Upper lobe of right lung (tissue), 1 donor: ENCODE measurements at regions not wholly inside any gene's neighbourhood (a gene's known extent, or its start where the extent isn't known, plus 50 kb on each side); places are given as distances from the start of the nearest gene placed in this dataset.

Source experiments
- ATAC-seq: fragments of 200-7000 bp; cut with Tn5 transposase; one replicate; pipeline ENCODE4 v1.9.1; 2020; ENCODE audit warnings: mild to moderate bottlenecking, moderate library complexity
- DNase-seq: peaks from one replicate; pipeline ENCODE4 v3.0.0-alpha.2; 2020
- H3K27ac ChIP-seq: fragments of 200-600 bp; one replicate; pipeline ENCODE4 v1.8.0; 2022
- H3K27me3 ChIP-seq: fragments of 200-600 bp; one replicate; pipeline ENCODE4 v1.8.0; 2022; ENCODE audit warnings: mild to moderate bottlenecking
- H3K36me3 ChIP-seq: fragments of 200-600 bp; one replicate; pipeline ENCODE4 v1.8.0; 2022
- H3K4me1 ChIP-seq: fragments of 200-600 bp; one replicate; pipeline ENCODE4 v1.8.0; 2022
- H3K4me3 ChIP-seq: fragments of 200-600 bp; one replicate; pipeline ENCODE4 v1.8.0; 2022; ENCODE audit warnings: mild to moderate bottlenecking
- H3K9me3 ChIP-seq: fragments of 200-600 bp; one replicate; pipeline ENCODE4 v1.8.0; 2022
- intact Hi-C: fragments of 100-400 bp; cut with DNase I; formaldehyde crosslinking; loops from one replicate; pipeline ENCODE4 v1.11.0; 2022
- TF ChIP-seq, protein P1 (sequence below): fragments of 200-600 bp; IDR thresholded peaks from one replicate; pipeline ENCODE4 v1.8.0; 2022; ENCODE audit warnings: antibody characterized with exemption
- donor health status: DM: no; HTN: yes; CAD: no; lungs with severe emphysema.

DNA sequence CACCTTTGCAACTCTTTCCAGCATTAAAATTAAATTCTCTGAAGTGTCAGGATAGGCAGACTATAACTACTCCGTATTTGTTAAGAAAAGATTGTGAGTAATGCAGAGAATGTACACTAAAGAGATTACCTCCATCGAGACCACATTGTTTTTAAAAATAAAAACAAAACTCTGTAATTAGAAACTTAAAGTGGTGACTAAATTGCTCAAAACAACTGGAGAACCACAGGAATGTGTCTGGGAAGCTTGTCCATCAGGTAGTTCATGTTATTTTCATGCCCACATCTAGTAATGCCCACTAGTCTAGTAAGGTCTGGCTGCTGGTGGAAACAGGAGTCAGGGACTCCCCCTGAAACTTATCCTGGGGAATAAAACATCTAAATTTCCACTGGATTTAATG is 103.0 kb upstream of the FOXQ1 start:
- Histone ChIP-seq H3K27me3 (no peaks in the 10 kb centered on the region), H3K27ac (no peak overlapping the region), H3K4me3 (no peak overlapping the region), H3K36me3 (no peaks in the 10 kb centered on the region), H3K4me1 (no peaks in the 10 kb centered on the region), H3K9me3 (no peaks in the 10 kb centered on the region)
- no peak for DNase-seq
- TF ChIP-seq, protein P1, sequence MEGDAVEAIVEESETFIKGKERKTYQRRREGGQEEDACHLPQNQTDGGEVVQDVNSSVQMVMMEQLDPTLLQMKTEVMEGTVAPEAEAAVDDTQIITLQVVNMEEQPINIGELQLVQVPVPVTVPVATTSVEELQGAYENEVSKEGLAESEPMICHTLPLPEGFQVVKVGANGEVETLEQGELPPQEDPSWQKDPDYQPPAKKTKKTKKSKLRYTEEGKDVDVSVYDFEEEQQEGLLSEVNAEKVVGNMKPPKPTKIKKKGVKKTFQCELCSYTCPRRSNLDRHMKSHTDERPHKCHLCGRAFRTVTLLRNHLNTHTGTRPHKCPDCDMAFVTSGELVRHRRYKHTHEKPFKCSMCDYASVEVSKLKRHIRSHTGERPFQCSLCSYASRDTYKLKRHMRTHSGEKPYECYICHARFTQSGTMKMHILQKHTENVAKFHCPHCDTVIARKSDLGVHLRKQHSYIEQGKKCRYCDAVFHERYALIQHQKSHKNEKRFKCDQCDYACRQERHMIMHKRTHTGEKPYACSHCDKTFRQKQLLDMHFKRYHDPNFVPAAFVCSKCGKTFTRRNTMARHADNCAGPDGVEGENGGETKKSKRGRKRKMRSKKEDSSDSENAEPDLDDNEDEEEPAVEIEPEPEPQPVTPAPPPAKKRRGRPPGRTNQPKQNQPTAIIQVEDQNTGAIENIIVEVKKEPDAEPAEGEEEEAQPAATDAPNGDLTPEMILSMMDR = no peak
- ATAC-seq = no peak
- intact Hi-C loops = no loop called here

DNA sequence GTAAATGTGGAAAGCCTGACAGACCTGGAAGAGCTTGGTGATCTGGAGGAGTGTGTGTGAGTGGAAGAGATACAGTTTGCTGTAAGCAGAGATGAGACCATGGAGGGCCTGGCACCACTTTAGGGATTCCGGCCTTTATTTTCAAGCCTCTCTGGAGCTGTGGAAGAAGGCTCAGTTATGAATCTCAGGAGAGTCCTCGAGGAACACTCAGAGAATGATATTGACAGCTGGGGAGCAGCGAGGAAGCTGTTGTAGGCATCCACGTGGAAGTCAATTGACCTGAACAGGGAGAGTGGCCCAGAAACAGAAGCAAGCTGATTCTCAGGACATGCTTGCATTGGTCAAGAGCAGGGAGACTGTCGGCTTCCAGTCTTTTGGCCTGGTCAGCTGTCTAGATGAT is 108.4 kb upstream of the FOXQ1 start:
- H3K27me3 ChIP-seq = no peaks in the 10 kb centered on the region
- H3K36me3 ChIP-seq = no peaks in the 10 kb centered on the region
- no peaks in the 10 kb centered on the region for H3K4me1 ChIP-seq
- H3K4me3 ChIP-seq = no peak overlapping the region
- no peak overlapping the region for H3K27ac ChIP-seq
- TF ChIP-seq, protein P1 = no peak
- no peaks in the 10 kb centered on the region for H3K9me3 ChIP-seq
- DNase-seq (no peak), ATAC-seq (no peak)
- intact Hi-C loops = no loop called here

DNA sequence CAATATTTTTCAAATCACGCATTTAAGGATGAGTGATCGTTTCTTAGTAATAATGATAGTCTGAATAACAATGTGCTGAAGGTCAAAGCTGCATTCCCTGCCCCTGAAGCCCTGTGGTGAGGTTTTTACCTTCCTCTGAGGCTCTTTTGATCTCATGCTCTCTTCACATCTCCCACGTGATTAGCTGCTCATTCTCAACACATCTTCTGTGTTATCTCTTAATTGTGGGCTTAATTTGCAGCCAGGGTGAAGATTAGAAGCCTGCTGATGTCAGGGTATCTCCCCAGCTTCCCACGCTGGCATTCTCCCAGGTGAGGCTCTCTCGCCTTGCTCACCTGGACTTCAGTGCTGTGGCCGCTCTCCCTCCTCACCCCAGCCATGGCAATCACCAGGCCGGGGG is 109.7 kb upstream of the FOXQ1 start:
- intact Hi-C loops = no loop called here
- H3K27ac ChIP-seq = no peak overlapping the region
- no peaks in the 10 kb centered on the region for H3K36me3 ChIP-seq
- no peaks in the 10 kb centered on the region for H3K27me3 ChIP-seq
- no peak overlapping the region for H3K4me3 ChIP-seq
- DNase-seq = no peak
- ATAC-seq = no peak
- TF ChIP-seq, protein P1 = no peak
- no peaks in the 10 kb centered on the region for H3K9me3 ChIP-seq
- H3K4me1 ChIP-seq = no peaks in the 10 kb centered on the region

DNA sequence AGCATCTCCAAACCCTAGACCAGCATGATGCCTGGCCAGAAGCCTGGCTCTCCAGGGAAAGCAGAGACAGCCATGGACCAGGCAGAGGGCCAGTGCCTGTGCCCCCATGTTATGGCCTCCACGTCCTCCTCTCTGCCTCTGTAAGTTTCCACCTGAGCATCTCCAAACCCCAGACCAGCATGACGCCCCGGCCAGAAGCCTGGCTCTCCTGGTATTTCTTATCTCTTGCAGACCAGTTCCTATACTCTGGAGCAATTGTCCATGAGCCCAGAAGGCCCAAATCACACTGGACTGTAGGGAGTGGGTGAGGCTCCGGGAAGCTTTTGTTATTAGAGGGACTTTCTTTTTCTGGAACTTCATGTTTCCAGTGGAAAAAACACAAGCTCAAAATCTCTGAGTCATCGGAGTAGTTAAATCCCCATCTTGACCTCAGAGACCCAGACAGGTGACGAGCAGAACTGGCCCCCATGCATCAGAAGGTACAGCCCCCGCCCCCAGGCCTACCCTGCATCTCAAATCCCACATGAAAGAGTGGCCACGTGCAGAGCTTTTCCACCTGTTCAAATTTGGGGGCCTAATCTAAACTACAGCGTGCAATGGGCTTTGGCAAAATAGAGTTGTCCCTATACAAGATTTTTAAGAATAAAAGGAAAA is 110.2 kb upstream of the FOXQ1 start:
- TF ChIP-seq, protein P1 = no peak
- intact Hi-C loops = no loop called here

DNA sequence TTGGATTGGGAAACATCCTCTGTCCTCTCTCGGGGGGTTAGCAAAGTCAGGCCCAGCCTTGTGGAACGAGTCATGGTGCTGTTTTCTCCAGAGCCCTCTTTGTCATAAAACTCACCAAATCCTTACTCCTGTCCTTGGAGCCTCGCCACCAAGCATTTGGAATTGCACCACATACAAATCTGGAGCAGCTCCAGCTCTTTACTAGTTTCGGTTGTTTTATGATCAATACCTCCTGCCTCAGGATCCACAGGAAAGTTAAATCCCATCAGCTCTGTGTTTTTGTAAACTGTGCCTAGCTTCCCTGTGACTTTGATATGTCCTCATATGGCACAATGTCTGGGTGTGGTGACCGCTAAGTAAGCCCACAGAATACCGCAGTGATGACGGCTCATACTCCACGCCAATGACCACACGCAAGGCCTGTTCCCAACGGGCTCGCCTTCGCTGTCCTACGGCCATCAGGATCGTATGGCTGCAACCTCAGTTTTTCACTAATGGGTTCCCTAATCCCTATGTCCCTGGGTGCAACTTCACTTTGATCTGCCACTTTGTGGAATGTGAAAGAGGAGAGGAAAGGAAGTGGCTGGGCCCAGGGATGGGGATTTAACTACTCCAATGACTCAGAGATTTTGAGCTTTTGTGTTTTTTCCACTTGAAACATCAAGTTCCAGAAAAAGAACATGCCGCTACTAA is 111.3 kb upstream of the FOXQ1 start:
- TF ChIP-seq, protein P1 = no peak
- Histone ChIP-seq H3K9me3 (no peaks in the 10 kb centered on the region), H3K36me3 (no peaks in the 10 kb centered on the region), H3K4me3 (no peak overlapping the region), H3K27ac (no peak overlapping the region), H3K4me1 (no peaks in the 10 kb centered on the region), H3K27me3 (no peaks in the 10 kb centered on the region)
- DNase-seq (no peak), ATAC-seq (no peak)
- intact Hi-C loops = no loop called here

More for the DNA sequence above, 110.2 kb upstream of the FOXQ1 start:
- DNase-seq = no peak
- Histone ChIP-seq H3K4me3 (no peak overlapping the region), H3K36me3 (no peaks in the 10 kb centered on the region), H3K27ac (no peak overlapping the region), H3K4me1 (no peaks in the 10 kb centered on the region), H3K27me3 (no peaks in the 10 kb centered on the region), H3K9me3 (no peaks in the 10 kb centered on the region)
- no peak for ATAC-seq
